D721Med (cell line): ENCODE measurements at regions not wholly inside any gene's neighbourhood (a gene's known extent, or its start where the extent isn't known, plus 50 kb on each side); places are given as distances from the start of the nearest gene placed in this dataset.
"Not testable (repeated sequence)": the region's sequence is repeated elsewhere in the genome, so short reads cannot be mapped to it uniquely, and the experiment has no call there.

ENCODE experiments used
- DNase-seq: peaks from one replicate; pipeline ENCODE4 v3.0.0; 2011; ENCODE audit warnings: low spot score; ENCODE audit not compliant: insufficient read length
- FAIRE-seq: peaks from 2 replicates; lab custom pipeline; 2011; peaks lifted over from hg19 to GRCh38; lab: Jason Lieb, UNC
- CTCF ChIP-seq: IDR thresholded peaks from 2 replicates; pipeline ENCODE4 v1.5.1; 2012; ENCODE audit warnings: mild to moderate bottlenecking, control low read depth; ENCODE audit not compliant: insufficient read depth; ENCODE audit errors: missing control alignments

DNA sequence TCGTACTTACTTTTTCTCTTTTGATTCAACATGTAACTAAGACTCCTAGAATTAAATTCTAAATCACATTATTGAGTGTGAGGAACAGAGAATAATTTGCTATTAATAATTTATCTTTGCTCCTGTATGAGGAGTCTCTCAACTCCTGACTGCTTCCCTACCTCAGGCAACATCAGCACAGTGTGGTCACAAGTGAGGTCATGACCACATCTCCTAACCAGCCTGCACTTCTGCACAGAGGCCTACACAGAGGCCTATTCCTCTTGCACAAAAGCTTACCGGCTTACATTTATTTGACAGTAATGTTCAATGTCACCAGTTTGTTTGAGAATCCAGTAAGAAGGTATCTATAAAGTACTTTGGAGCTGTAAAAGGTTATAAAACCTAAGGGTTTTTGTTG lies 637.4 kb upstream of the MARCKS start:
- TF ChIP-seq CTCF: no peak
- DNase-seq: no peak

DNA sequence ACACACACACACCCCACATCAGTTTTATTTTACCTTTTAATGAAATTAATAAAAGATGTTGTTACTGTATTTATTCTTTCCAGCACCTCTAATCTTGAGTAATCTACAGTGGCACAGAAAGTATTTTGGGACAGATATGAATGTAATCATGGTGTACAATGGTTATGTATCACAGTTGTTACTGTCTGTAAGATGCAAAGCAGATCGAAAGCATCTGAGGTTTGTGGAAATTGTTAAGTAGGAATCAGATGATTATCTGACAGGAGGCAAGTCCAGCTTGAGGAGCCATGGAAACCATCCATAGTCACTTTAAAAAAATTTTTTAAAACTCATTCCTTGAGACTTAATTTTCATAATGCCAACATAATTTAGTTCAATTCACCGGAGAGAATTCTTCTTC lies 636.3 kb upstream of the MARCKS start:
- DNase-seq: no peak
- no peak for TF ChIP-seq CTCF
- FAIRE-seq: no peak

More for the DNA sequence above, 637.4 kb upstream of the MARCKS start:
- no peak for FAIRE-seq

DNA sequence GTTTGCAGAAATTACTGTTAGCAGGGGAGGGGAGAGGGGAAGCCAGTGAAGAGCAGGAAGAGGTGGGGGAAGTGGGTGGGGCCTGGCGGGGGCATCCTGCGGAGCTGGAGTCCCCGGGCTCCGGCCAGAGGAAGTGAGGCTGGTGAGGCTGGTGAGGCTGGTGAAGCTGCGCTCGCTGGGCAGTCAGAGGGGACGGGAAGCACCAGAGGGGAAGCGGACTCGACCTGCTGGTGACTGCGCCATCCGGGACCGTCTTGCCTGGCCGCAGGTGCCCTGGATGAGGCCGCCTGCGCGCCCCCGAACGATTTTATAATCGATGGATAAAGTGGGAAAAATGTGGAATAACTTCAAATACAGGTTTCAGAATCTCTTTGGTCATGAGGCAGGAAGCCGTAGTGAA lies 635.3 kb upstream of the MARCKS start:
- no peak for TF ChIP-seq CTCF
- FAIRE-seq (no peak), DNase-seq (no peak)

- DNase-seq (no peak), FAIRE-seq (no peak)
- no peak for TF ChIP-seq CTCF
These were observed 611.0 kb upstream of the MARCKS start for GRCh38 chr6:113246186-113246585.

DNA sequence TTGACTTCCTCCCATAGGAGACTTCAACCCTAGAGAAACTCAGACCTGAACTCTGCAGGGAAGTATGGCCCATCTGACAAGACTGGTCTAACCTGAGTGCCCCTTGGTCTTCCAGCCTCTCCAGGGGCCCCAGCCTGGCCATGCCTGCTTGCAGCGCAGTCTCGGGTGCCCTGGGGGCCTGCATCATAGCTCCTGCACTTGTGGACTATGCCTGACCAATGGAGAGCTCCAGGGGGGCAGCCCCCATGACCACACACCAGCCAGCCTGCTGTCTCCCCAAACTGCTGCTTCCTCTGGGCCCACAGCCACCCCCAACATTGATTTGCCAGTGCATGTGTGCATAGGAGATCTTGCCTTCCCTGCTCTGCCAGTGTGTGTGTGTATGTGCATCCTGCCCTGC lies 608.6 kb upstream of the MARCKS start:
- TF ChIP-seq CTCF: no peak
- no peak for DNase-seq
- no peak for FAIRE-seq

DNA sequence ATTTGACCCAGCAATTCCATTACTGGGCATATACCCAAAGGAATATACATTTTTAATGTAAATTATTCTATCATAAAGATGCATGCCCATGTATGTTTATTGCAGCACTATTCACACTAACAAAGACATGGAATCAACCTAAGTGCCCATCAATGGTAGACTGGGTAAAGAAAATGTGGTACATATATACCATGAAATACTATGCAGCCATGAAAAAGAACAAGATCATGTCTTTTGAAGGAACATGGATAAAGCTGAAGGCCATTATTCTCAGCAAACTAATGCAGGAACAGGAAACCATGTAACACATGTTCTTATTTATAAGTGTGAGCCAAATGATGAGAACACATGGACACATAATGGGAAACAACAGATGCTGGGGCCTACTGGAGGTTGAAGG lies 603.0 kb upstream of the MARCKS start:
- not testable (repeated sequence) for FAIRE-seq, DNase-seq

- DNase-seq: no peak
- FAIRE-seq: no peak
- TF ChIP-seq CTCF: no peak
These were observed 598.4 kb upstream of the MARCKS start for GRCh38 chr6:113258771-113259170.

DNA sequence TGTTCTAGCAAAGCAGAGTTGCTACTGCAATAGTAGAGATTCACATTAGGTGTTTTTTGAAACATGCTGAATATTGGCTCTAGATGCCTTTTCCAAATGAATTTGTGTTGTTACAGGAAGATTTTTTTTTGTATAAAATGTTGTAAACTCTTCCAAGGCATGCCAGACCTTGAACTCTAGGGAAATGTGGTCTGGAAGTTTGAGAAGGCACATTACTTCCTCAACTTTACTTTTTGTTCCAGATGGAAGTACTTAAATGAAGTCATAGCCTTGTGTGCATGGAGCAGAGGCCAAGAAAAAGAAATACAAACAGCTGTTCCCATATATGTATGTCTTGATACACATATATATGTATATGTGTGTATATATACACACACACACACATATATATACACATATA lies 585.7 kb upstream of the MARCKS start:
- FAIRE-seq (no peak), DNase-seq (no peak)
- TF ChIP-seq CTCF: no peak
